Skin epidermis (tissue), 12 donors: ENCODE measurements at regions not wholly inside any gene's neighbourhood (a gene's known extent, or its start where the extent isn't known, plus 50 kb on each side); places are given as distances from the start of the nearest gene placed in this dataset.

Experiments
- H3K27ac ChIP-seq, 21 experiments: fragments of 200-600 bp; sonication (generic) in 11 of 21; one replicate each; pipeline ENCODE4 v1.5.0; 2020; ENCODE audit warnings: mild to moderate bottlenecking in 3 of 21, inconsistent platforms in 2 of 21, moderate library complexity in 2 of 21
- H3K4me3 ChIP-seq, 7 experiments: fragments of 200-600 bp; sonication (generic) in 2 of 7; one replicate each; pipeline ENCODE4 v1.5.0; 2020; ENCODE audit warnings: inconsistent platforms in 2 of 7, mild to moderate bottlenecking in 2 of 7, moderate library complexity in 1 of 7

- Histone ChIP-seq H3K27ac (no peak overlapping the region), H3K4me3 (no peak overlapping the region)
Measured at GRCh38 chr18:78776706-78777285, 202.8 kb upstream of the SALL3 start.

- no peak overlapping the region for H3K4me3 ChIP-seq
- H3K27ac ChIP-seq, result no peak overlapping the region
Measured at GRCh38 chr18:78777992-78778391, 201.6 kb upstream of the SALL3 start.

DNA sequence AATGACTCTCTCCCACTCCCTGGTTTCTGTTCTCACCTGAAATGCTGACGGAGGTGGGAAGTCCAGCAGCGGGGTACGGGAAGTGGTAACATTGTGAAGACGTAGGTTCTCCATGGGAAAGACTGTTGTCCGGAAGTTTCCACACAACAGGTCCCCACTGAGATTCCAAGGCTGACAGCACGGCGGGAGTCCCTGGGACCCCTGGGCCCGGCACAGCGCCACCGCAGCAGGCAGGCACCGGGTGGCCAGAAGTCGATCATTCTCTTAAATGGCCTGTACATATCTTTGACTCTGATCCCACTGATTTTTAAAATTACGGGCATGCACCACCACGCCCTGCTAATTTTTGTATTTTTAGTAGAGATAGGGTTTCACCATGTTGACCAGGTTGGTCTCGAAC is 201.0 kb upstream of the SALL3 start:
- Histone ChIP-seq H3K27ac (no peak overlapping the region), H3K4me3 (no peak overlapping the region)

DNA sequence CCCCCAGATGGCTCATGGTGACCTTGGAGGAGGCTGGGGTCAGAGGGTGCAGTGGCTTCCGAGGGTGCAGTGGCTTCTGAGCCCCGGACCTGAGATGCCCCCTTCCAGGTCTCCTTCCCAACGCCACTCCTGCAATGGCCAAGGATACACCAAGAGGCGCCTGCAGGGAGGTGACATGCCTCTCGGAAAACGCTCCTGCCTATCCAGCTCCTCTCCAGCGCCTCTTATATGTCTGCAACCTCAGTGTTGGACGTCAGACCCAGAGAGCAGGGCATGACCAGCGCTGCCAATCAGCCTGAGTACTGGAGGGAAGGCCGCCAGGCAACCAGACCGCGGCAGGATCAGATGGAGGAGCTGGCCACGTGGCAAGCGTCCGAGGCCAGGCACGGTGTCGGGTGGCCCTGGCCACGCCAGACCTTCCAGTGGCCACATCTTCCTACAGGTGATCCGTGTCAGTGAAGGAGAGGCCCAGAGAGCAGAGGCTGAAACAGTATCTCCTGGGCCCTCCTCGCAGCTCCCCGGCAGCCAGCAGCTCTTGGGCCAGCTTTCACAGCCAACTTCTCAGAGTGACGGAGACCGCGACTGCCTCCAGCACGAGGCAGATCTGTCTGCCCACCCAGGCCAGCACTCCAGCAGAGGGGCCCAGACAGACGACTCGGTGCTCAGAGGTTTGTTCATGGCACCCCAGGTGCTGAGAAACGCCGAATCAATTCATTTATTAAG is 199.5 kb upstream of the SALL3 start:
- no peak overlapping the region for H3K4me3 ChIP-seq
- no peak overlapping the region for H3K27ac ChIP-seq

- no peak overlapping the region for H3K27ac ChIP-seq
- no peak overlapping the region for H3K4me3 ChIP-seq
Measured at GRCh38 chr18:78780719-78781600, 198.7 kb upstream of the SALL3 start.

DNA sequence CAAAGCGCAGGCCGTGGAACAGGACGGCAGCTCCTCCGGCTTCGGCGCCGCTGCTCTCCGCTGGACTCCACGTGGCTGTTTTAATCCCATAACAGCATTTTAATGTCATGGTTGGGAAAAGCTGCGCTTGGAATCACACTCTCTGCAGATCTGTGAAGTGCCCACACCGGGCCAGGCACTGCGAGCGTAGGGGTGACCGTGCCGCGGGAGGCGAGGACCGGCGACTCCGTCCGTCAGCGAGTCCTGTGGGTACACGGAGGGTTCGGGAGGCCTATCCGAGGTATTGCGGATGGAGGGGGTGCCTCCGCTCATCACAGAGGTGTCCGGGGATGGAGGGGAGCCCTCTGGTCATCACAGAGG is 198.0 kb upstream of the SALL3 start:
- no peak overlapping the region for H3K4me3 ChIP-seq

GRCh38 chr18:78782951-78783563 is 196.6 kb upstream of the SALL3 start:
- H3K4me3 ChIP-seq, result no peak overlapping the region

More for the DNA sequence above, 198.0 kb upstream of the SALL3 start:
- no peak overlapping the region for H3K27ac ChIP-seq

DNA sequence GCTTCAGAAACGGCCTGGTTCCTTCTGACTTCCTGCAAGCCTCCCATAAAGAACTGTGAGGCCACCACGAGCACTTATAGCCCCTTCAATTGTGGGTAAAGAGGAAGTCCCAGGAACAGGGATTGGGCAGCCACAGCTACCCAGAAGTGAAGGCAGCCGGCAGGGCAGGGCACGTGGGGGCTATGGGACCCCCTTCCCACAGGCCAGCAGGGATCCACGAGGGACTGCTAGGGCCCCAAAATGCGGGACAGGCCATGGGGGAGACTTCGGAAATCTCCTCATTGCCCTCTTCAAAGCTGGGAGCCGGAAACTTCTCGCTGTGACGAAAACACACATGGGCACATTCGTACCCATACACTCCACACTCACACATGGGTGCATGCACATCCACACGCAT is 196.1 kb upstream of the SALL3 start:
- Histone ChIP-seq H3K4me3 (no peak overlapping the region), H3K27ac (no peak overlapping the region)

More at GRCh38 chr18:78782951-78783563, 196.6 kb upstream of the SALL3 start:
- no peak overlapping the region for H3K27ac ChIP-seq

- Histone ChIP-seq H3K4me3 (no peak overlapping the region), H3K27ac (no peak overlapping the region)
Measured at GRCh38 chr18:78784861-78785260, 194.8 kb upstream of the SALL3 start.

DNA sequence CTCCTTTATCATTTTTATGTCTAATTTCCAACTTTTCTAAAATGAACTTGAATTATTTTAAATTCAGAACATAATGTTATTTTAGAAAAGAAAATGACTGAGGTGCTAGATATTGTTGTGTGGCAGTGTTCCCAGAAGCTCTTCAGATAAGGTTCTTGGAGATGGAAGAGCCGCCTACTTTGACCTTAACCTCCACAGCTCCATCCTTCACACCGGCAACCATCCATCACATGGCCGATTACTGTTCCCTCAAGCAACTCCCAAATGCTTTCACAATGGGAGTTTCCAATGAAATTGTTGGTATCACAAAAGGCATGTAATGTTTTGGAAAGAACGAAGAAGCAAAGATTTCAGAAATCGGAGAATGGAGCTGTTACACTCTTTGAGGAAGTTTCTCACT is 193.9 kb upstream of the SALL3 start:
- no peak overlapping the region for H3K27ac ChIP-seq
- no peak overlapping the region for H3K4me3 ChIP-seq

GRCh38 chr18:78786776-78787175 is 192.8 kb upstream of the SALL3 start:
- no peak overlapping the region for H3K27ac ChIP-seq
- H3K4me3 ChIP-seq, result no peak overlapping the region

- Histone ChIP-seq H3K4me3 (no peak overlapping the region), H3K27ac (no peak overlapping the region)
Measured at GRCh38 chr18:78787751-78788150, 191.9 kb upstream of the SALL3 start.

DNA sequence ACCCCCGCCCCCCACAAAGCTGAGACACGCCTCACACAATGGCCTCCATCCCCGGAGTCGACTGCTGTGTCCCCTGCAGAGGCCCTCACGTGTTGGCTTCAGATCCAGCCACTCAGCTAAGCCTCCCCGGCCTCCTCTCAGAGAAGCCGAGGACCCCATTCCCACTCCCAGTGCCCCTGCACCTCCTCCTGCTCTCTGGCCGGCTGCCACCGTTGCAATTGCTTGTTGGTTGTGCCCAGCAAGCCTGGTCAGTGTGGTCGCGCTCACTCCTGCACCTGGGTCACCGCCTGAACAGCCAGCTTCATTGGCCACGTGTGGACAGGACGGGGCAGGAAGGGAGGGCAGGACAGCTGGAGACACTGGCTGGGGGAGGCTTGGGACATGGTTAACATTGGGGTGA is 191.5 kb upstream of the SALL3 start:
- no peak overlapping the region for H3K4me3 ChIP-seq
- no peak overlapping the region for H3K27ac ChIP-seq

GRCh38 chr18:78789850-78790249 is 189.8 kb upstream of the SALL3 start:
- no peak overlapping the region for H3K27ac ChIP-seq
- H3K4me3 ChIP-seq, result no peak overlapping the region

DNA sequence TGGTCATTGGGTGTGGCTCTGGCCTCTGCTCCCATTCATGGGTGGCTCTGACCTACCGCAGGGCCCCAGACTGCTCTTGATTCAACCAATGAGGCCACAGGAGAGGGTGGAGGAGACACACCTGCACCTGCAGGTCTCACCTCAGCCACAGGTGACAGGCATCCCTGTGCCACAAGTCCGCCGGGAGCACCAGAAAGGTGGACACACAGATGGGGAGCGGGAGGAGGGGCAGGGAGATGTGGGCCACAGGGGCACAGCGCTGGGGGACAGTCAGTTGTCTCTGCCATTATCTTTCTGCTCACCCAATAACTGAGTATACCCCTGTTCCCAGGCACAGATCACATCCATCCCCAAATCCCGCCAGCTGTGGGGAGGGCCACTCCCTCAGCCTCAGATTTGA is 189.1 kb upstream of the SALL3 start:
- no peak overlapping the region for H3K27ac ChIP-seq
- H3K4me3 ChIP-seq, result no peak overlapping the region

DNA sequence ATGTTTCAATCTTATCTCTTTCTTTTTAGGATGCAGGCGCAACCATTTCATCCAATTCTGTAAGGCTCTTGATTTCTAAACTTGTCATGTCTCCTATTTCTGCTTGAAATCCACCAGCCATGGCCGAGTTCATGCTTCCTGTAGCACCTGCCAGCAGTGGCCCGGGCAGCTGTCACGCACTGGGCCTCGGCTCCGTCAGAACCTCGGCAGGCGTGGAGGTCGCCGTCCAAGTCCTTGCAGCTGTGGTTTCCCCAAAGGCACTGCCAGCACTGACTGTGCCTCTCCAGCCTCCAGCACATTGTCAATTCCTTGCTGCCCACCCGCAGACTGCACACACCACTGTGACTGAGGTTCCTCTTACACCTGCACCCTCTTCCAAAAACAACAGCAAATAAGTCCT is 188.7 kb upstream of the SALL3 start:
- Histone ChIP-seq H3K27ac (no peak overlapping the region), H3K4me3 (no peak overlapping the region)

GRCh38 chr18:78792094-78792493 is 187.5 kb upstream of the SALL3 start:
- Histone ChIP-seq H3K27ac (no peak overlapping the region), H3K4me3 (no peak overlapping the region)

DNA sequence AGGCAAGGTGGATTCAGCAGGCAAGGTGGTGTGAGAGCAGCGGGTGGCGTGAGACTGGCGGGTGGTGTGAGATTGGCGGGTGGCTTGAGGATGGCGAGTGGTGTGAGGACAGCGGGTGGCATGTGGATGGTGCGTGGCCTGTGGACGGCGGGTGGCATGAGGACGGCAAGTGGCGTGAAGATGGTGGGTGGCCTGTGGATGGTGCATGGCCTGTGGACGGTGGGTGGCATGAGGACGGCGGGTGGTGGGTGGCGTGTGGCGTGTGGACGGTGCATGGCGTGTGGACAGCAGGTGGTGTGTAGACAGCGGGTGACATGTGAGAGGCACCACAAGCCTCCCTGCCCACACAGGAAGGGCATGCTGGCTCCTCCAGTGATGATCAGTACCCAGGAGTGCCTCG is 186.9 kb upstream of the SALL3 start:
- Histone ChIP-seq H3K4me3 (no peak overlapping the region), H3K27ac (no peak overlapping the region)

- H3K4me3 ChIP-seq, result no peak overlapping the region
- H3K27ac ChIP-seq, result no peak overlapping the region
Measured at GRCh38 chr18:78793313-78794070, 186.1 kb upstream of the SALL3 start.

DNA sequence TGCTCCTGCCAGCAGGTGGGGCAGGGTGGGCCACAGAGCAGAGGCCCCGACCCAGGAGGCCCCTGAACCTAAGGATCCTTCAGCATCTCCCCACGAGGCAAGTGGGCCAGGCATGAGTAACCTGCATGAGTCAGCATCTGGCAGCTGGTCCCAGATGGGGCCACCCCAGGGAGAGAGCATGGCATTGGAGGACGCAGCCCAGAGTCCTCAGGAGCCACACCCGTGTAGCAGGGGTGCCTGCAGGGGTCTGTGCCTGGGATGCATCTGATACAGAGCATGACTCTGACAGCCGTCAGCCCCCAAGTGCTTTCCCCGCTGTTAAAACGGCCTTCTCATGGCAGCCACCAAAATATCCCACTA is 185.6 kb upstream of the SALL3 start:
- Histone ChIP-seq H3K27ac (no peak overlapping the region), H3K4me3 (no peak overlapping the region)
